Fibroblast of the conjunctiva (primary cell): ENCODE measurements at regions not wholly inside any gene's neighbourhood (a gene's known extent, or its start where the extent isn't known, plus 50 kb on each side); places are given as distances from the start of the nearest gene placed in this dataset.
"Not testable (repeated sequence)": the region's sequence is repeated elsewhere in the genome, so short reads cannot be mapped to it uniquely, and the experiment has no call there.

Source experiments
- DNase-seq: peaks from one replicate; pipeline ENCODE4 v3.0.0-alpha.2; 2010; ENCODE audit warnings: low read depth

- no peak for DNase-seq
Measured at GRCh38 chr13:80173224-80173623, 167.7 kb downstream of the SPRY2 start.

- no peak for DNase-seq
Measured at GRCh38 chr13:80171096-80171495, 169.8 kb downstream of the SPRY2 start.

GRCh38 chr13:80168089-80168850 is 172.7 kb downstream of the SPRY2 start:
- DNase-seq = no peak

- DNase-seq = no peak
Measured at GRCh38 chr13:80166352-80166751, 174.6 kb downstream of the SPRY2 start.

GRCh38 chr13:80164462-80164861 is 176.5 kb downstream of the SPRY2 start:
- no peak for DNase-seq

- no peak for DNase-seq
Measured at GRCh38 chr13:80161896-80162295, 179.0 kb downstream of the SPRY2 start.

- DNase-seq = no peak
Measured at GRCh38 chr13:80161219-80161618, 179.7 kb downstream of the SPRY2 start.

GRCh38 chr13:80160110-80160509 is 180.8 kb downstream of the SPRY2 start:
- no peak for DNase-seq

GRCh38 chr13:80157261-80157932 is 183.5 kb downstream of the SPRY2 start:
- DNase-seq = no peak

- DNase-seq = not testable (repeated sequence)
Measured at GRCh38 chr13:80152142-80152541, 188.8 kb downstream of the SPRY2 start.

- no peak for DNase-seq
Measured at GRCh38 chr13:80151016-80151415, 189.9 kb downstream of the SPRY2 start.

- no peak for DNase-seq
Measured at GRCh38 chr13:80149736-80150135, 191.2 kb downstream of the SPRY2 start.

- no peak for DNase-seq
Measured at GRCh38 chr13:80145171-80145690, 195.7 kb downstream of the SPRY2 start.

GRCh38 chr13:80144493-80144892 is 196.4 kb downstream of the SPRY2 start:
- no peak for DNase-seq

- peak; percentile 65 for DNase-seq
Measured at GRCh38 chr13:80141123-80141849, 199.6 kb downstream of the SPRY2 start.

GRCh38 chr13:80140685-80141084 is 200.2 kb downstream of the SPRY2 start:
- no peak for DNase-seq

GRCh38 chr13:80139196-80139595 is 201.7 kb downstream of the SPRY2 start:
- no peak for DNase-seq

GRCh38 chr13:80137994-80138393 is 202.9 kb downstream of the SPRY2 start:
- no peak for DNase-seq

- no peak for DNase-seq
Measured at GRCh38 chr13:80134346-80134745, 206.6 kb downstream of the SPRY2 start.

- DNase-seq = no peak
Measured at GRCh38 chr13:80133631-80134261, 207.2 kb downstream of the SPRY2 start.

- DNase-seq = no peak
Measured at GRCh38 chr13:80132741-80133601, 208.0 kb downstream of the SPRY2 start.
